ENCODE measurements at regions not wholly inside any gene's neighbourhood (a gene's known extent, or its start where the extent isn't known, plus 50 kb on each side); places are given as distances from the start of the nearest gene placed in this dataset.

DNA sequence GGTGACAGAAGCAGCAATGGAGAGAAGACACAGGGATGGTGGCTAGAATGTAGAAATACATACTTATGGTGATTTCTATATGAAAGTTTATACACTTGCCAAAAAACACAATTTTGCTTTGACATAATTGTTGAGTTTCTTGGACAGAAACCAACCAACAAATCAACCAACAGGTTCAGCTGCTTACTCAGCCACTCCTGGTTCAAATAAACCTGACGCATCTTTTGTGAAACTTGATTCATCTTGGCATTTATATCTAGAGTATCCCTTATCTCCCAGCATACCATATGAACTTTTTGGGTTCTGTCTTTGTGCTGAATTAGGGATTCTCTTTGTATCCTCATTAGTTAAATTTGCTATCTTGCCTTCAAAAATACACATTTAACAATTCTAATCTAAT lies 54.1 kb upstream of the ERBB4 start:
- TF ChIP-seq POLR2A (IDR thresholded peaks at IDR 0.05): no peak
- TF ChIP-seq, protein P1, sequence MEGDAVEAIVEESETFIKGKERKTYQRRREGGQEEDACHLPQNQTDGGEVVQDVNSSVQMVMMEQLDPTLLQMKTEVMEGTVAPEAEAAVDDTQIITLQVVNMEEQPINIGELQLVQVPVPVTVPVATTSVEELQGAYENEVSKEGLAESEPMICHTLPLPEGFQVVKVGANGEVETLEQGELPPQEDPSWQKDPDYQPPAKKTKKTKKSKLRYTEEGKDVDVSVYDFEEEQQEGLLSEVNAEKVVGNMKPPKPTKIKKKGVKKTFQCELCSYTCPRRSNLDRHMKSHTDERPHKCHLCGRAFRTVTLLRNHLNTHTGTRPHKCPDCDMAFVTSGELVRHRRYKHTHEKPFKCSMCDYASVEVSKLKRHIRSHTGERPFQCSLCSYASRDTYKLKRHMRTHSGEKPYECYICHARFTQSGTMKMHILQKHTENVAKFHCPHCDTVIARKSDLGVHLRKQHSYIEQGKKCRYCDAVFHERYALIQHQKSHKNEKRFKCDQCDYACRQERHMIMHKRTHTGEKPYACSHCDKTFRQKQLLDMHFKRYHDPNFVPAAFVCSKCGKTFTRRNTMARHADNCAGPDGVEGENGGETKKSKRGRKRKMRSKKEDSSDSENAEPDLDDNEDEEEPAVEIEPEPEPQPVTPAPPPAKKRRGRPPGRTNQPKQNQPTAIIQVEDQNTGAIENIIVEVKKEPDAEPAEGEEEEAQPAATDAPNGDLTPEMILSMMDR (IDR thresholded peaks at IDR 0.05): no peak
